Fibroblast of skin of scalp (primary cell): ENCODE measurements at regions not wholly inside any gene's neighbourhood (a gene's known extent, or its start where the extent isn't known, plus 50 kb on each side); places are given as distances from the start of the nearest gene placed in this dataset.
"Not testable (repeated sequence)": the region's sequence is repeated elsewhere in the genome, so short reads cannot be mapped to it uniquely, and the experiment has no call there.

ENCODE experiments used
- DNase-seq: peaks from one replicate; pipeline ENCODE4 v3.0.0-alpha.2; 2013

DNA sequence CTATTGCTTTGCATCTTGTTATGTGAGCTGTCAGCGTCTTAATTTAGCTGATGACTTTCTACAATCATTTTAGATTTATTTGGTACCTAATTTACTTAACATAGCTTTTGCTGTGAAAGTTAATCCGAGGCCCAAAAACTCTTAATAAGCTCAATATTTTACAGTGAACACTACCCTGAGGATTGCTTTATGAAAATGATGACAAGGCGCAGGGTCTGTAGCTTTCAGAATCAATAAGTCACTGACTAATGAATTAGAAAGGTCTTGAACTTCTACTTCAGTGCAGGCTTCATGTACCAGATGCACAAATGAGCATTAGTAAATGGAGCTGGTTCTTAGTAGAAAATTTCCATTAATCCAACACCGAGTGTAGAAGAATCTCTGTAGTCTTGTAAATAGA, 81.4 kb upstream of the ZNF366 start:
- DNase-seq: no peak

DNA sequence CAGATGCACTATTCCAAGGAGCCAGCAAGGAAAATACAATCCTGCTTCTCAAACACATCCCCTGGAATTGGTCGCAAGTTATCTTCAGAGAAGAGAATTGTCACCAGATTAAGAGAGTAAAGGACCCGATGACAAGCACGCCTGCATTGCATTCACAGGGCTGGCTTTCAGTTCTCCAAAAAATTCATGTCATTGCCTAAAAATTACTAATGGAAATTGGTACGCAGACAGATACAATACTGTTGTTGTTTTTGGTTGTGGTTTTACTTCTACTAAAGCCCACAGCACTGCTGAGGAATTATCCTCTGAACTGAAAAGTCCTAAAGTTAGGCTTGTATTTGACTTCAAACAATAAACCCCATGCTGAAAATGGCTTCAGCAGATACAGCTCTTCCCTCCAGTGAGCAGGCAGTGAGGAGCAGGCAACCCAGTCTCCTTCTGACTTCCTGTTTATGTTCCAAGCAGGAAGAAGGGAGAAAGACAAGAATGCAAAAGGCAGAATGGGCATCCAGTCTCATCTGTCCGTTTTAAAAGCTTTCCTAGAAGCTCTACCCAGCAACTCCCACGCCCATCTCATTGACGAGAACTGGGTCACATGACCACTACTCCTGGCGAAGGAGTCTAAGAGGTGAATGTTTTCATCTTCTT, 80.6 kb upstream of the ZNF366 start:
- no peak for DNase-seq

DNA sequence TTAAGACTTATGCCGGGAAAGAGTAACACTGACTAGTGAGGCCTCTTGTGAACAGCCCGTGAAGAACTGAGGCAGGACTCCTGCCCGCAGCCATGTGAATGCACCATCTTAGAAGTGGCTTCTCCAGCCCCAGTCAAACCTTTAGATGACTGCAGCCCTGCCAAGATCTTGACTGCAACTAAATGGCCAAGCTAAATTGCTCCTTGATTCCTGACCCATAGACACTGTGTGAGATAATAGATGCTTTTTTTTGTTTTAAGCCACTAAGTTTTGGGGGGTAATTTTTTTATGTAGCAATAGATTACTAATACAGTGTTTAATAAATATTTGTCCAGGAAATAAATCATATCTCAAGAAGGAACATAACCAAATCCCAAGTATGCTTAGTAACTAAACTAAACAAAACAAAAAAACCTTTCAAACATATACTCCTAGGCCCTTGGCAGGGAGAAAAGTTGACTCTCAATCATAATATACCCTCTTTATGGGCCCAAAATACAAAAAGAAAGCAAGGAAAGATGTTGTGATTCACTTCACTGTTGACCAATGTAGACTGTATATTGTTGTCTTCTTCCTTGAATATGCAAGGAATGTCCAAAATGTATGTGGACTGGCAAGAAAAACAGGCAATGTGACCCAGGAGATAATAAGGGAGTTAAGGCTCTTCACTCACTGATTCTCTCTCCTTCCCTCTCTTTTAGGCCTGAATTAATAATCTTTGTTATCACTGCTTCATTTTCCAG, 79.7 kb upstream of the ZNF366 start:
- peak; percentile 71 for DNase-seq

DNA sequence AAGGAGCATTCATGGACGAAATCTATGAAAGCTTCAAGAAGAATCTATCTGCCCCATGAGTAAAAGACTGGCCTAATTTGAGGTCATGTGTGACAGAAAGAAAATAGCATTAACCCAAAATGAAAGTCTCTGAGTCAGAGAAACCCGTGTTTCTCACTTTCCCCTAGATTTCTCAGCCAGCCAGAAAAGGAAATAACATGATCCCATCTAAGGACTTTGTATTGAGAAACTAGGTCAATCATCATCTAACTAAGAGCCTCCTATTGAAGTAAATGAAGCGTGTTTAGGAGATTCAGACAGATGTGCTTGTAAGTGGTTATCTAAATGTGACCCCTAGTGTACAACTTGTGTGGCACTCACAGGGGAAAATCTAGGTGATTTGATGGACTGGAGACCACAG, 77.3 kb upstream of the ZNF366 start:
- no peak for DNase-seq

DNA sequence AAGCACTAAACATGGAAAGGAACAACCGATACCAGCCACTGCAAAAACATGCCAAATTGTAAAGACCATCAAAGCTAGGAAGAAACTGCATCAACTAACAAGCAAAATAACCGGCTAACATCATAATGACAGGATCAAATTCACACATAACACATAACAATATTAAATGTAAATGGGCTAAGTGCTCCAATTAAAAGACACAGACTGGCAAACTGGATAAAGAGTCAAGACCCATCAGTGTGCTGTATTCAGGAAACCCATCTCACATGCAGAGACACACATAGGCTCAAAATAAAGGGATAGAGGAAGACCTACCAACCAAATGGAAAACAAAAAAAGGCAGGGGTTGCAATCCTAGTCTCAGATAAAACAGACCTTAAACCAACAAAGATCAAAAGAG, 72.1 kb upstream of the ZNF366 start:
- not testable (repeated sequence) for DNase-seq

GRCh38 chr5:72572236-72572765, 65.1 kb upstream of the ZNF366 start:
- no peak for DNase-seq

- no peak for DNase-seq
These were observed 62.3 kb upstream of the ZNF366 start for GRCh38 chr5:72569408-72569944.

GRCh38 chr5:72566746-72567145, 59.5 kb upstream of the ZNF366 start:
- DNase-seq: no peak

DNA sequence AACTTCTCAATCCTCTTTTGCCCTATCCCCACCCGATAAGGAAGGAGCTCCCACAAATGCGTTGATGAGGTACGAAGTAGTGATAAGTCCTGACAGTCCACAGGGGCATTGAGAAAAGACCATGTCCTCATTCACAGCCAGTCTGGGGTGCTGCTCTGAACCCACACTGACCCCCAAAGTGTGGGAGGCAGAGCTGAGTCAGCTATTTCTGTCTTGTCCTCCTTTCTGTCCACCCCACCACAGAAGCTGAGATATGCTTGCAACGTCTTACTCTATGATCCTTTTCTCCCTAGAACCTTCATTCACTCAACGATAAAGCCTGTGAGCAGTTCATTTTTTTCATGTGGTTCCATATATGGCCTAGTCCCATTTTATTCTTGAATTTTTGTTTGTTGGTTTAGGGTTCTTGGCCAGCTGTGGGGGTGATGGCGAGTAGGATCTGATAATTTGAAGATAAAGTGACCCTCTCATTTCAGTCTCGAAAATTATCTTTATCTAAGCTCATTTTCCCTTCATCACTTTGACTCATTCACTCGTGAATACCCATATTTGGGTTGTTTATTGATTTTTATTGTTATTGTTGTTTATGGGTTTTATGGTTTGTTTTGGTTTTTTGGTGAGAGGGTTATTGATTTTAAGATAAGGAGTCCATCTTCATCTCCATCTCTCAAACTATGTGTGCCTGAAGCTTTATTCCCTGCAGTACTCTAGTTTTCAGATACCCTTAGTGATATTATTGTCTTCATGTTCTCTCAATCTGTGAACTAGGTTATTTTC, 58.5 kb upstream of the ZNF366 start:
- no peak for DNase-seq

- no peak for DNase-seq
These were observed 55.5 kb upstream of the ZNF366 start for GRCh38 chr5:72562717-72563116.

DNA sequence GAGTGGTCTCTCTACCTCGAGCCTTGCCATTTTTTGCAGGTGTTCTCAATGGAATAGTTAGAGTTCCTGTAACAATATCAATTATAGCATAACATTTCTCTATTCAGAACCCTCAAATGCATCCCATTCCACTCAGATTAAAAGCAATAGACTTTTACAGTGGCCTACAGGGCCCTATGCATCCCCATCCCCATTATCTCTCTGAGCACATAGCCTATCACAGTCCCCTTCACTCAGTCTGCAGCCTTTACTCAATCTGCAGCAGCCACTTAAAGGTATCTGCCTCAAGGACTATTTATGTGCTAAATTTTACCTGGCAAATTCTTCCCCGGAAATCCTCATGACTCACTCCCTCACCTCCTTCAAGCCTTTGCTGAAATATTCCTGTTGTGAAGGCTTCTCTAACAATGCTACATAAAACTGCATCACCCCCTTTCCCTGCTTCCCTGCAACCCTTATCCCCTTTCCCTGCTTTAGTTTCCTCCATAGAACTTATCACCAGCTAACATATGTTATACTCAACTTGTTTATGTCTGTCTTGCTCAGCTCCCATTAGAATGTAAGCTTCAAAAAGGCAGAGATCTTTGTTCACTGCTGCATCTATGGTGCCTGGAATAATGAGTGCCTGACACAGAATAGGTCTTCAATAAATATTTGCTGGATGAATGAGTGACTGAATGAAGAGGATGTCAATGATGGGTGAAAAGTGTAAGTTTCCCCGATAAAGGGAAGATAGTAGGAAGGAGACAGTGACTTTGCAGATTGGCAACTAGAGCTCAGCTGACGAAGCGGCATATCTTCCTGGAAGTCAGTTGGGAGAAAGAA, 54.1 kb upstream of the ZNF366 start:
- no peak for DNase-seq

GRCh38 chr5:72559866-72560766, 52.9 kb upstream of the ZNF366 start:
- no peak for DNase-seq

GRCh38 chr5:72558383-72558782, 51.2 kb upstream of the ZNF366 start:
- no peak for DNase-seq

DNA sequence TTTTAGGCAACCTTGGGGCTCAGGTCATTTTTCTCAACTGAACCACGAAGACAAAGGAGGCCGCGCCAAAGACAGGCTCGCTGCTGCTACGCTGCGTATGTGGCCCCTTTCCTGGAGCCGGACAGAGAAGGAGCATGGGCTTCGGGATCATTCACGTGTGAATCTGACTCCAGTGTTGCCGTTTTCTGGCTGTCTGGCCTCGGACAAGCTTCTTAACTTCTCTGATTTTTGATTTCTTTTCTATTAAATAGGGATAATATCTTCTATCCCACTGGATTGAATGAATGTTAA, 50.8 kb upstream of the ZNF366 start:
- no peak for DNase-seq

GRCh38 chr5:72557167-72558045, 50.2 kb upstream of the ZNF366 start:
- no peak for DNase-seq
